IMR-90 (cell line): ENCODE measurements at regions not wholly inside any gene's neighbourhood (a gene's known extent, or its start where the extent isn't known, plus 50 kb on each side); places are given as distances from the start of the nearest gene placed in this dataset.

Source experiments
- ATAC-seq: fragments of 200-7000 bp; cut with Tn5 transposase; 2 replicates; pipeline ENCODE4 v1.9.1; 2020; ENCODE audit warnings: low read depth, mild to moderate bottlenecking, moderate library complexity
- BruUV-seq: library from RNA; stranded (reverse); fragments of 400-500 nt; replicated peaks from 2 replicates; lab custom pipeline; 2021; lab: Mats Ljungman, UMichigan
- CTCF ChIA-PET: fragments of 300-600 bp; formaldehyde crosslinking; extraction: SDS; loops from one replicate; lab custom pipeline; 2021; ENCODE audit warnings: antibody characterized with exemption; lab: Yijun Ruan, JAX
- POLR2A ChIA-PET: fragments of 300-600 bp; sonication (Branson Sonifier 250); formaldehyde crosslinking; loops from one replicate; lab custom pipeline; 2022; ENCODE audit warnings: antibody characterized with exemption; ENCODE audit not compliant: unreplicated experiment; lab: Charles Lee
- DNase-seq: peaks from one replicate; pipeline ENCODE4 v3.0.0; 2013
- H2AFZ ChIP-seq: replicated peaks from 2 replicates; pipeline ENCODE3; 2013; ENCODE audit warnings: low read length, mild to moderate bottlenecking; ENCODE audit not compliant: poor library complexity
- H2AK5ac ChIP-seq: 2 replicates; pipeline ENCODE4 v1.6.1; 2013; ENCODE audit warnings: low read depth, low read length, inconsistent platforms
- H2AK9ac ChIP-seq: replicated peaks from 2 replicates; pipeline ENCODE3; 2013; ENCODE audit warnings: mild to moderate bottlenecking, low read depth, low read length, moderate library complexity; ENCODE audit not compliant: poor library complexity
- H2BK120ac ChIP-seq: 2 replicates; pipeline ENCODE4 v1.6.1; 2013; ENCODE audit warnings: low read depth, low read length, inconsistent platforms
- H2BK15ac ChIP-seq: 3 replicates; pipeline ENCODE4 v1.6.1; 2013; ENCODE audit warnings: low read depth, low read length, inconsistent platforms
- H2BK20ac ChIP-seq: 2 replicates; pipeline ENCODE4 v1.6.1; 2013; ENCODE audit warnings: low read depth, mild to moderate bottlenecking, inconsistent platforms, low read length, moderate library complexity
- H2BK5ac ChIP-seq: 2 replicates; pipeline ENCODE4 v1.6.1; 2013; ENCODE audit warnings: mild to moderate bottlenecking, low read depth, low read length, inconsistent platforms; ENCODE audit not compliant: poor library complexity, severe bottlenecking
- H3K14ac ChIP-seq: replicated peaks from 2 replicates; pipeline ENCODE4 v1.6.1; 2013; ENCODE audit warnings: low read depth, low read length, inconsistent platforms
- H3K18ac ChIP-seq: 2 replicates; pipeline ENCODE4 v1.6.1; 2013; ENCODE audit warnings: low read depth, low read length, control low read depth
- H3K23ac ChIP-seq: 2 replicates; pipeline ENCODE4 v1.6.1; 2013; ENCODE audit warnings: low read depth, low read length, inconsistent platforms
- H3K27ac ChIP-seq: 2 replicates; pipeline ENCODE4 v1.5.1; 2013; ENCODE audit warnings: mild to moderate bottlenecking, control low read depth, low read length; ENCODE audit not compliant: insufficient read depth
- H3K27me3 ChIP-seq: 2 replicates; pipeline ENCODE4 v1.6.1; 2013; ENCODE audit warnings: low read length; ENCODE audit not compliant: control insufficient read depth, insufficient read depth
- H3K36me3 ChIP-seq: 2 replicates; pipeline ENCODE4 v1.6.1; 2013; ENCODE audit warnings: low read length, mixed read lengths; ENCODE audit not compliant: control insufficient read depth, insufficient read depth
- H3K4ac ChIP-seq: 2 replicates; pipeline ENCODE4 v1.6.1; 2013; ENCODE audit warnings: low read depth, low read length, inconsistent platforms
- H3K4me1 ChIP-seq: 2 replicates; pipeline ENCODE4 v1.6.1; 2013; ENCODE audit warnings: low read length, mixed read lengths; ENCODE audit not compliant: control insufficient read depth, insufficient read depth
- H3K4me2 ChIP-seq: 2 replicates; pipeline ENCODE4 v1.6.1; 2013; ENCODE audit warnings: low read depth, mild to moderate bottlenecking, control low read depth, low read length, moderate library complexity
- H3K4me3 ChIP-seq: 2 replicates; pipeline ENCODE4 v1.5.1; 2013; ENCODE audit warnings: low read depth, mild to moderate bottlenecking, control low read depth, low read length, moderate library complexity; ENCODE audit not compliant: insufficient read depth
- H3K56ac ChIP-seq: 2 replicates; pipeline ENCODE4 v1.6.1; 2013; ENCODE audit warnings: low read length, inconsistent platforms; ENCODE audit not compliant: insufficient read depth; ENCODE audit errors: extremely low read depth
- H3K79me1 ChIP-seq, 2 experiments: 2 replicates each; pipeline ENCODE4 v1.6.1; 2013; ENCODE audit warnings: low read length in 2 of 2, inconsistent platforms in 1 of 2, low read depth in 1 of 2
- H3K9ac ChIP-seq: 2 replicates; pipeline ENCODE4 v1.6.1; 2013; ENCODE audit warnings: low read depth, low read length, control low read depth
- H3K9me1 ChIP-seq: 2 replicates; pipeline ENCODE4 v1.6.1; 2013; ENCODE audit warnings: low read length, inconsistent platforms; ENCODE audit not compliant: insufficient read depth
- H3K9me3 ChIP-seq: 2 replicates; pipeline ENCODE4 v1.6.1; 2013; ENCODE audit warnings: low read length; ENCODE audit not compliant: control insufficient read depth, insufficient read depth
- H4K20me1 ChIP-seq: 2 replicates; pipeline ENCODE4 v1.6.1; 2013; ENCODE audit warnings: low read length, inconsistent platforms; ENCODE audit not compliant: insufficient read depth
- H4K5ac ChIP-seq: 2 replicates; pipeline ENCODE4 v1.6.1; 2013; ENCODE audit warnings: mild to moderate bottlenecking, low read depth, low read length, control low read depth
- H4K8ac ChIP-seq, 2 experiments: 2 replicates each; pipeline ENCODE4 v1.6.1; 2013; ENCODE audit warnings: low read depth in 2 of 2, low read length in 2 of 2, control low read depth in 1 of 2, inconsistent platforms in 1 of 2
- H4K91ac ChIP-seq: 2 replicates; pipeline ENCODE4 v1.6.1; 2013; ENCODE audit warnings: low read depth, low read length, inconsistent platforms; ENCODE audit not compliant: insufficient read depth
- SMC3 ChIP-seq: fragments of 150-350 bp; IDR thresholded peaks from 2 replicates; pipeline ENCODE4 v1.6.1; 2016; ENCODE audit warnings: low read depth, mild to moderate bottlenecking, antibody characterized with exemption, low read length, moderate library complexity
- USF2 ChIP-seq: fragments of 150-350 bp; IDR thresholded peaks from 2 replicates; pipeline ENCODE4 v1.6.1; 2017; ENCODE audit warnings: mild to moderate bottlenecking, antibody characterized with exemption, low read length, low read depth
- WGBS, 2 experiments: methylation state at CpG; one replicate each; pipeline versions ENCODE4 v1.1.5 to v1.1.7; 2013; ENCODE audit warnings: missing lambda C conversion rate in 2 of 2; ENCODE audit not compliant: insufficient read length in 1 of 2; ENCODE audit errors: extremely low coverage in 2 of 2; 5-methylcytosine and 5-hydroxymethylcytosine counted together
- dilution Hi-C: fragments of 300-500 bp; cut with HindIII; formaldehyde crosslinking; loops from one replicate; pipeline ENCODE4 v1.14.3; 2018; ENCODE audit warnings: low sequenced_read_pairs; ENCODE audit not compliant: unreplicated experiment
- in situ Hi-C: fragments of 300-500 bp; cut with MboI; formaldehyde crosslinking; loops from 3 replicates; pipeline ENCODE4 v1.14.3; 2019; ENCODE audit warnings: low sequenced_read_pairs, inconsistent platforms, mixed read lengths
- intact Hi-C: fragments of 100-400 bp; cut with micrococcal nuclease; formaldehyde crosslinking; loops from 2 replicates; pipeline ENCODE4 v1.10.0; 2022

GRCh38 chr11:33564856-33565453, 135.7 kb downstream of the C11orf91 start:
- BruUV-seq, result no TSS peak

More at GRCh38 chr11:33564856-33565453, 135.7 kb downstream of the C11orf91 start:
- no peak overlapping the region for H2BK15ac ChIP-seq
- H2AFZ ChIP-seq, result peak overlapping the region; percentile 4
- H3K9ac ChIP-seq, result no peak overlapping the region
- peaks cover 5% of the 10 kb centered on the region; the same call in 1 of the 2 replicates for H3K9me1 ChIP-seq
- no peak overlapping the region for H3K4me2 ChIP-seq
- no peak overlapping the region for H2BK20ac ChIP-seq
- no peak for ATAC-seq
- no peak for DNase-seq
- 75% methylated on average over 2 of the region's 7 CpGs; no CpG with 5 or more reads in 1 of the 2 experiments for WGBS, 2 experiments
- no peak overlapping the region for H3K18ac ChIP-seq
- H2BK5ac ChIP-seq, result no peak overlapping the region
- H3K56ac ChIP-seq, result no peak overlapping the region
- intact Hi-C loops (no loop called here), in situ Hi-C loops (no loop called here), dilution Hi-C loops (no loop called here)
- H3K27ac ChIP-seq, result no peak overlapping the region
- H3K4me3 ChIP-seq, result no peak overlapping the region
- H3K9me3 ChIP-seq, result no peaks in the 10 kb centered on the region
- no peak overlapping the region for H2AK9ac ChIP-seq
- no peaks in the 10 kb centered on the region for H4K20me1 ChIP-seq
- no peaks in the 10 kb centered on the region for H3K36me3 ChIP-seq
- TF ChIP-seq SMC3, result no peak
- no peak for TF ChIP-seq USF2
- H4K91ac ChIP-seq, result no peak overlapping the region
- H2BK120ac ChIP-seq, result no peak overlapping the region
- ChIA-PET POLR2A (no interaction called here), CTCF (no interaction called here)
- no peaks in the 10 kb centered on the region for H3K4me1 ChIP-seq
- H3K14ac ChIP-seq, result no peak overlapping the region
- no peak overlapping the region for H4K5ac ChIP-seq
- no peak overlapping the region for H3K4ac ChIP-seq
- no peak overlapping the region for H3K23ac ChIP-seq
- no peaks in the 10 kb centered on the region for H3K79me1 ChIP-seq
- H4K8ac ChIP-seq, result no peak overlapping the region
- H2AK5ac ChIP-seq, result no peak overlapping the region
- no peaks in the 10 kb centered on the region; the same call in 1 of the 2 replicates for H3K27me3 ChIP-seq
